WTC11 (cell line): ENCODE measurements at regions not wholly inside any gene's neighbourhood (a gene's known extent, or its start where the extent isn't known, plus 50 kb on each side); places are given as distances from the start of the nearest gene placed in this dataset.

Experiments used
- EMX1 ChIP-seq: fragments of 250-450 bp; sonication (Bioruptor Pico); IDR thresholded peaks from 2 replicates; pipeline ENCODE4 v1.8.0; 2021; ENCODE audit warnings: mild to moderate bottlenecking
- NR2C2 ChIP-seq: sonication (generic); formaldehyde crosslinking; IDR thresholded peaks from 2 replicates; pipeline ENCODE4 v1.8.0; 2022; ENCODE audit warnings: mild to moderate bottlenecking, missing genetic modification reagents
- TEAD4 ChIP-seq: sonication (generic); formaldehyde crosslinking; IDR thresholded peaks from 2 replicates; pipeline ENCODE4 v1.8.0; 2022; ENCODE audit warnings: mild to moderate bottlenecking, missing genetic modification reagents
- ZNF317 ChIP-seq: sonication (generic); formaldehyde crosslinking; IDR thresholded peaks from 2 replicates; pipeline ENCODE4 v1.8.1; 2023; ENCODE audit warnings: low read depth, mild to moderate bottlenecking, moderate library complexity, missing genetic modification reagents, borderline replicate concordance

- TF ChIP-seq EMX1 (CRISPR knock-in tag) (no peak), NR2C2 (no peak), TEAD4 (CRISPR knock-in tag) (no peak), ZNF317 (CRISPR knock-in tag) (no peak)
Measured at GRCh38 chr4:93947286-93947685, 118.7 kb downstream of the ATOH1 start.
